AG04450 (cell line): ENCODE measurements at regions not wholly inside any gene's neighbourhood (a gene's known extent, or its start where the extent isn't known, plus 50 kb on each side); places are given as distances from the start of the nearest gene placed in this dataset.
A peak's percentile ranks its signal among the peaks of the same experiment; 100 is the strongest.

Source experiments
- CTCF ChIA-PET: fragments of 300-600, 350-600 bp; formaldehyde crosslinking; extraction: SDS; loops from one replicate; lab custom pipeline; 2022; ENCODE audit warnings: antibody characterized with exemption, inconsistent platforms; lab: Charles Lee
- POLR2A ChIA-PET: fragments of 350-600 bp; formaldehyde crosslinking; extraction: SDS; loops from one replicate; lab custom pipeline; 2021; ENCODE audit warnings: antibody characterized with exemption, inconsistent platforms; lab: Yijun Ruan, JAX
- DNase-seq: peaks from one replicate; pipeline ENCODE4 v3.0.0-alpha.2; 2011; ENCODE audit warnings: low read depth, low spot score
- H3K27ac ChIP-seq: one replicate; pipeline ENCODE4 v1.5.1; 2012; ENCODE audit warnings: low read depth, low read length, control low read depth
- H3K27me3 ChIP-seq: one replicate; pipeline ENCODE4 v1.6.0; 2012; ENCODE audit warnings: low read length; ENCODE audit not compliant: control insufficient read depth, insufficient read depth
- H3K4me3 ChIP-seq: 2 replicates; pipeline ENCODE4 v1.5.1; 2011; ENCODE audit warnings: mild to moderate bottlenecking, low read depth, low read length, control low read depth
- H3K9me3 ChIP-seq: 2 replicates; pipeline ENCODE4 v1.5.1; 2012; ENCODE audit warnings: low read length; ENCODE audit not compliant: control insufficient read depth, insufficient read depth
- TF ChIP-seq, protein P1 (sequence below): IDR thresholded peaks from 2 replicates; pipeline ENCODE4 v1.5.1; 2011; ENCODE audit warnings: low read depth, low read length, control low read depth, inconsistent platforms

DNA sequence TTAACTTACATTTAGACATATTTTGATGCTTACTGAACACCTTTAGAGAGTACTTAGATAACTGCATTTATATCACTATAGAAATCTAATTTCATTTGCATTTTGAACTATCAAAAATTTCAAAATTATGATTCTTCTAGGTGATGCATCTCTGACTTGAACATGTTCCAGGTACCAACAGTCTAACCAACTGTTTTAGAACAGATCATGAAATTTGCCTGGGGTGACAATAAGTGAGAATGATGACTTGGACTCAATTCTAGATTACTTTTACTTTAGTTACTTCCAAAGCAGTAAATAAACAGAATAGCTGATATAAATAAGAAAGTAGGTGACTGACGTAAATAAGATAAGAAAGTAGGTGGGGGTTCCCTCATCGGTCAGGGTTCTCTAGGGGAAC, 307.8 kb downstream of the BCHE start:
- ChIA-PET POLR2A (no interaction called here), CTCF (no interaction called here)
- Histone ChIP-seq H3K9me3 (no peaks in the 10 kb centered on the region), H3K4me3 (no peak overlapping the region), H3K27me3 (no peaks in the 10 kb centered on the region), H3K27ac (no peak overlapping the region)
- TF ChIP-seq, protein P1, sequence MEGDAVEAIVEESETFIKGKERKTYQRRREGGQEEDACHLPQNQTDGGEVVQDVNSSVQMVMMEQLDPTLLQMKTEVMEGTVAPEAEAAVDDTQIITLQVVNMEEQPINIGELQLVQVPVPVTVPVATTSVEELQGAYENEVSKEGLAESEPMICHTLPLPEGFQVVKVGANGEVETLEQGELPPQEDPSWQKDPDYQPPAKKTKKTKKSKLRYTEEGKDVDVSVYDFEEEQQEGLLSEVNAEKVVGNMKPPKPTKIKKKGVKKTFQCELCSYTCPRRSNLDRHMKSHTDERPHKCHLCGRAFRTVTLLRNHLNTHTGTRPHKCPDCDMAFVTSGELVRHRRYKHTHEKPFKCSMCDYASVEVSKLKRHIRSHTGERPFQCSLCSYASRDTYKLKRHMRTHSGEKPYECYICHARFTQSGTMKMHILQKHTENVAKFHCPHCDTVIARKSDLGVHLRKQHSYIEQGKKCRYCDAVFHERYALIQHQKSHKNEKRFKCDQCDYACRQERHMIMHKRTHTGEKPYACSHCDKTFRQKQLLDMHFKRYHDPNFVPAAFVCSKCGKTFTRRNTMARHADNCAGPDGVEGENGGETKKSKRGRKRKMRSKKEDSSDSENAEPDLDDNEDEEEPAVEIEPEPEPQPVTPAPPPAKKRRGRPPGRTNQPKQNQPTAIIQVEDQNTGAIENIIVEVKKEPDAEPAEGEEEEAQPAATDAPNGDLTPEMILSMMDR = no peak
- no peak for DNase-seq

DNA sequence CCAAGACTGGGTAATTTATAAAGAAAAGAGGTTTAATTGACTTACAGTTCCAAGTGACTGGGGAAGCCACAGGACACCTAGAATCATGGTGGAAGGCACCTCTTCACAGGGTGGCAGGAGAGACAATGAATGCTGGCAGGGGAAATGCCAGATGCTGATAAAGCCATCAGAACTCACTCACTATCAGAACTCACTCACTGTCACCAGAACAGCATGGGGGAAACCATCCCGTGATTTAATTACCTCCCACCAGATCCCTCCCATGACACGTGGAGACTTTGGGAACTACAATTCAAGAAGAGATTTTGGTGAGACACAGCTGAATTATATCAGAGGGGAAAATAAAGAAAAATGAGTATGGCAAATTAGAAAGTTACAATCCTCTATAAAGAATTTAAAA, 310.9 kb downstream of the BCHE start:
- TF ChIP-seq, protein P1 = no peak
- CTCF ChIA-PET = no interaction called here
- Histone ChIP-seq H3K9me3 (no peaks in the 10 kb centered on the region), H3K4me3 (no peak overlapping the region), H3K27ac (no peak overlapping the region), H3K27me3 (no peaks in the 10 kb centered on the region)
- POLR2A ChIA-PET = no interaction called here
- no peak for DNase-seq

DNA sequence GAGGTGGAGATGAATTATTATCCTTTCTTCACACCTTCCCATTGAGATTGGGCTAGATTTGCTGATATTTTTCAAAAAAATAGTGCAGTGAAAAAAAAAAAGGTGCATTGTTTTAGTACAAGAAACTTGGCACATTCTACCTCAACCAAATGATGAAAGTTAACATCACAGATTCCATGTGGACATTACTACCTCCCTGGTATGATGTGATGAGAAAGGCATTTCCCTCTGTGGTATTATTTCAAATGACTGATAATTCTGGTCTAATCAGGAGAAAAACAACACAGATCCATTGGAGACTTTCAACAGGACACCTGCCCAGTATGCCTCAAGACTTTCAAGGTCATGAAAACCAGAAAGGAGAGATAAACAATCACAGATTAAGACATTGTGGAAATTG, 313.4 kb downstream of the BCHE start:
- TF ChIP-seq, protein P1 = no peak
- POLR2A ChIA-PET = no interaction called here
- H3K4me3 ChIP-seq = no peak overlapping the region
- peak; percentile 36 for DNase-seq
- no peak overlapping the region for H3K27ac ChIP-seq
- H3K27me3 ChIP-seq = no peaks in the 10 kb centered on the region
- CTCF ChIA-PET = no interaction called here
- H3K9me3 ChIP-seq = no peaks in the 10 kb centered on the region

DNA sequence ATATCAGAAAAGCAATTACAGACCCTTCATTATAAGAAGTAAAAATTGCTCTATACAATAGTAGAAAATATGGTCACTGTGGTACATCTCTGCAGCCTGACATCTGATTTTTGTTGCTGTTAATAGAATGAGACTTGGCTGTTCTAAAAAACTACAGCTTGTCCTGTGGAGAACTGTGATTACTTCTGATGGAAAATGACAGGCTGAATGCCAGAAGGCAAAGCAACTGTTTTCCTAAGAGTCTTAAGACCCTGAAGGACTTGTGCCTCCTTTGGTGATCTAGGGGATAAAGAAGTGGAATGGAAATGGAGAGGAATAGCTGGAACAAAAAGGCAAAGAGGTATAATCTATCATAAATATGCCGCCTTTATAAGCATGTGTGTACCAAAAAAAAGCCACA, 314.8 kb downstream of the BCHE start:
- H3K27ac ChIP-seq = no peak overlapping the region
- H3K9me3 ChIP-seq = no peaks in the 10 kb centered on the region
- CTCF ChIA-PET = no interaction called here
- POLR2A ChIA-PET = no interaction called here
- H3K27me3 ChIP-seq = no peaks in the 10 kb centered on the region
- no peak overlapping the region for H3K4me3 ChIP-seq
- DNase-seq = no peak
- TF ChIP-seq, protein P1 = no peak

DNA sequence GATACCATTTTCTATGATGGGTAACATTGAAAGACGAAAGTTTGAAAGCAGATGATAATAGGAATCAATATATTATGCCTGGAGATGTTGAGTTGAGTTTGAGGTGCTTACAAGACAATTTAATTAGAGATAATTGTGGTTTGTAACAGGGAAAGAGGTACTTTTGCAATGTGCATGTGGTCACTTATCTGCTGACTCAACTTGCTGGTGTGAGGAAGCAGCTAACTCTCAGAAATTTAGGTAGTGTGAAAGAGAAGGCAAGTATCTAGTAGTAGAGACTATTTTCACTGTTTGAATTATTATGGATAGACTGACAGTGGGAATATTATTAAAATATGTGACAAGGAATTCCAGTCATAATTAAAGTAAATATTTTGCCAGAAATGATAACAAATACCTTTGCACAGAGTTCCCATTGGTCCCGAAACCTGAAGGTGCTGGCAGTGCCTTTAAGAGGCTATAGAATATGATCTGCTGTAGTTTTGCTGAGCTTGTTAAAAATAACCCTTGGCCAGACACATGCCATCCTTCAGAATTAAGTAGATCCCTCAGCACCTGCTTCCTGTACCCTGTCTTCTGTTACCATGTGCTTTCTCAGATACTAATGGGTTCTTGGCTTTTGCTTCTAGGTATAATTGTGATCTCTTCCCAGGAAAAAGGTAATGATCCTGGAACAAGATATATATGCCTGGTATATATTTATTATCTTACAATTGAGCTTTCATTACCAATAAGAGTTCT, 315.9 kb downstream of the BCHE start:
- DNase-seq = no peak
- Histone ChIP-seq H3K4me3 (no peak overlapping the region), H3K9me3 (no peaks in the 10 kb centered on the region), H3K27ac (no peak overlapping the region), H3K27me3 (no peaks in the 10 kb centered on the region)
- ChIA-PET CTCF (no interaction called here), POLR2A (no interaction called here)
- TF ChIP-seq, protein P1 = no peak
